SH-SY5Y (cell line): ENCODE measurements at regions not wholly inside any gene's neighbourhood (a gene's known extent, or its start where the extent isn't known, plus 50 kb on each side); places are given as distances from the start of the nearest gene placed in this dataset.

Experiments used
- GATA2 ChIP-seq: IDR thresholded peaks from 2 replicates; pipeline ENCODE4 v1.6.1; 2011; ENCODE audit warnings: mild to moderate bottlenecking, low read depth, low read length
- GATA3 ChIP-seq: IDR thresholded peaks from 2 replicates; pipeline ENCODE4 v1.6.1; 2011; ENCODE audit warnings: low read depth, mild to moderate bottlenecking, low read length, moderate library complexity

DNA sequence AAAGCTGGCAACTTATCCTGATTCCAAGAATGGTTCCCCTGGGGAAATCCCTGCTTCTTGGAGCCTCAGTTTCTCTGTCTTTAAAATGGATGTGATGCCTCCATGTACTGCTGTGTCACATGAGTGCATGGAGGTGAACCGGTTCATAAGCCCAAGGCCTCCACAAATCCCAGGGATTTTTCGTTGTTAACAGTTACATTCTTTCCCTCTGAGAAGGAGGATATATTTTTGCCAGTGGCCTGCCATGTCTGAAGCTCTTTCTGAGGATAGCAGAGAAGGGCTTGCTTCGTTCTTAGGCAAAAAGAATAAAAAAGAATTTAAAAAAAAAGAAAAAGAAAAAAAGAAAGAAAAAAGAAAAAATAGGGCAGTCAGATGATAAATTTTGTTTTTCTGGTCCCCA lies 52.2 kb upstream of the CIBAR2 start:
- TF ChIP-seq GATA2 = no peak
- no peak for TF ChIP-seq GATA3
